ENCODE measurements at regions not wholly inside any gene's neighbourhood (a gene's known extent, or its start where the extent isn't known, plus 50 kb on each side); places are given as distances from the start of the nearest gene placed in this dataset.

- H3K36me3 ChIP-seq (replicated peaks in 1 of 2; ENCODE audit: insufficient read depth in 1 of 2, low read depth in 2 of 2): no peaks in the 10 kb centered on the region
- WGBS, 2 donors: 50 to 92% methylated on average over 2 of the region's 2 CpGs
- intact Hi-C loops (cut with DNase I): no loop called here
- ATAC-seq (no peak), DNase-seq (no peak)
- peaks cover 34% of the 10 kb centered on the region for H3K4me1 ChIP-seq
- no peaks in the 10 kb centered on the region for H3K27me3 ChIP-seq
- no peaks in the 10 kb centered on the region for H3K9me3 ChIP-seq
- H3K27ac ChIP-seq: peak overlapping the region in 1 of 4 donors; percentile 13
- H3K4me3 ChIP-seq: no peak overlapping the region
- TF ChIP-seq CTCF (IDR thresholded peaks at IDR 0.05): no peak
- TF ChIP-seq POLR2A (IDR thresholded peaks at IDR 0.05): no peak
These were observed 197.2 kb downstream of the BCAS1 start for GRCh38 chr20:53873230-53873604.

GRCh38 chr20:53872561-53873229 is 197.7 kb downstream of the BCAS1 start:
- no peak overlapping the region for H3K4me3 ChIP-seq
- intact Hi-C loops (cut with DNase I): no loop called here

GRCh38 chr20:53872081-53872541 is 198.3 kb downstream of the BCAS1 start:
- no peaks in the 10 kb centered on the region for H3K36me3 ChIP-seq (replicated peaks in 1 of 2; ENCODE audit: insufficient read depth in 1 of 2, low read depth in 2 of 2)
- no peak for ATAC-seq
- TF ChIP-seq CTCF (IDR thresholded peaks at IDR 0.05) (no peak), POLR2A (IDR thresholded peaks at IDR 0.05) (no peak)
- H3K4me1 ChIP-seq: peaks cover 42% of the 10 kb centered on the region
- intact Hi-C loops (cut with DNase I): no loop called here
- 42 to 61% methylated on average over 2 of the region's 2 CpGs for WGBS, 2 donors
- H3K27ac ChIP-seq: peak overlapping the region in 2 of 4 donors; percentile 13 to 40
- H3K27me3 ChIP-seq: no peaks in the 10 kb centered on the region
- DNase-seq: no peak
- H3K9me3 ChIP-seq: no peaks in the 10 kb centered on the region
- H3K4me3 ChIP-seq: no peak overlapping the region

More at GRCh38 chr20:53872561-53873229, 197.7 kb downstream of the BCAS1 start:
- H3K27me3 ChIP-seq: no peaks in the 10 kb centered on the region
- H3K4me1 ChIP-seq: peaks cover 37% of the 10 kb centered on the region
- H3K36me3 ChIP-seq (replicated peaks in 1 of 2; ENCODE audit: insufficient read depth in 1 of 2, low read depth in 2 of 2): no peaks in the 10 kb centered on the region
- DNase-seq (peak in 1 of 4 donors; percentile 16), ATAC-seq (no peak)
- H3K9me3 ChIP-seq: no peaks in the 10 kb centered on the region
- peak overlapping the region in 3 of 4 donors; percentile 5 to 40 (median 13) for H3K27ac ChIP-seq
- 47 to 49% methylated on average over 10 of the region's 10 CpGs for WGBS, 2 donors
- TF ChIP-seq POLR2A (IDR thresholded peaks at IDR 0.05) (no peak), CTCF (IDR thresholded peaks at IDR 0.05) (no peak)

GRCh38 chr20:53871541-53871940 is 198.9 kb downstream of the BCAS1 start:
- no peaks in the 10 kb centered on the region for H3K36me3 ChIP-seq (replicated peaks in 1 of 2; ENCODE audit: insufficient read depth in 1 of 2, low read depth in 2 of 2)
- 41 to 47% methylated on average over 3 of the region's 3 CpGs for WGBS, 2 donors
- peak overlapping the region in 1 of 4 donors; percentile 86 for H3K27ac ChIP-seq
- H3K27me3 ChIP-seq: no peaks in the 10 kb centered on the region
- no peaks in the 10 kb centered on the region for H3K9me3 ChIP-seq
- H3K4me1 ChIP-seq: peaks cover 48% of the 10 kb centered on the region
- no peak for DNase-seq
- intact Hi-C loops (cut with DNase I): no loop called here
- H3K4me3 ChIP-seq: no peak overlapping the region
- TF ChIP-seq POLR2A (IDR thresholded peaks at IDR 0.05) (no peak), CTCF (IDR thresholded peaks at IDR 0.05) (no peak)
- ATAC-seq: no peak

Measured in body of pancreas (tissue), 4 donors.